ENCODE measurements at regions not wholly inside any gene's neighbourhood (a gene's known extent, or its start where the extent isn't known, plus 50 kb on each side); places are given as distances from the start of the nearest gene placed in this dataset.

- no peak overlapping the region for H3K27ac ChIP-seq
- no peak for TF ChIP-seq CTCF (IDR thresholded peaks at IDR 0.05)
- no peak for TF ChIP-seq ZFX (IDR thresholded peaks at IDR 0.05; ENCODE audit: borderline replicate concordance)
Measured at GRCh38 chr4:43999669-44000068, 448.9 kb downstream of the KCTD8 start.

- H3K27ac ChIP-seq = no peak overlapping the region
Measured at GRCh38 chr4:44002368-44002767, 446.2 kb downstream of the KCTD8 start.

GRCh38 chr4:44016570-44017421, 431.8 kb downstream of the KCTD8 start:
- TF ChIP-seq CTCF (IDR thresholded peaks at IDR 0.05) = no peak
- no peak for TF ChIP-seq ZFX (IDR thresholded peaks at IDR 0.05; ENCODE audit: borderline replicate concordance)
- H3K27ac ChIP-seq = no peak overlapping the region

More at GRCh38 chr4:44002368-44002767, 446.2 kb downstream of the KCTD8 start:
- TF ChIP-seq ZFX (IDR thresholded peaks at IDR 0.05; ENCODE audit: borderline replicate concordance) (no peak), CTCF (IDR thresholded peaks at IDR 0.05) (no peak)

- no peak overlapping the region for H3K27ac ChIP-seq
- TF ChIP-seq CTCF (IDR thresholded peaks at IDR 0.05) (no peak), ZFX (IDR thresholded peaks at IDR 0.05; ENCODE audit: borderline replicate concordance) (no peak)
Measured at GRCh38 chr4:44017422-44017739, 431.2 kb downstream of the KCTD8 start.

GRCh38 chr4:44019721-44020120, 428.9 kb downstream of the KCTD8 start:
- TF ChIP-seq CTCF (IDR thresholded peaks at IDR 0.05) = no peak
- H3K27ac ChIP-seq = no peak overlapping the region

GRCh38 chr4:44025376-44026020, 423.1 kb downstream of the KCTD8 start:
- H3K27ac ChIP-seq = no peak overlapping the region
- TF ChIP-seq ZFX (IDR thresholded peaks at IDR 0.05; ENCODE audit: borderline replicate concordance) = no peak
- no peak for TF ChIP-seq CTCF (IDR thresholded peaks at IDR 0.05)

GRCh38 chr4:44038811-44039210, 409.8 kb downstream of the KCTD8 start:
- no peak for TF ChIP-seq CTCF (IDR thresholded peaks at IDR 0.05)
- TF ChIP-seq ZFX (IDR thresholded peaks at IDR 0.05; ENCODE audit: borderline replicate concordance) = no peak
- no peak overlapping the region for H3K27ac ChIP-seq

Data from 22Rv1 (cell line).